Ishikawa (cell line): ENCODE measurements at regions not wholly inside any gene's neighbourhood (a gene's known extent, or its start where the extent isn't known, plus 50 kb on each side); places are given as distances from the start of the nearest gene placed in this dataset.

ENCODE experiments used
- CEBPB ChIP-seq: IDR thresholded peaks from 2 replicates; pipeline ENCODE4 v1.6.1; 2012
- EP300 ChIP-seq: IDR thresholded peaks from 2 replicates; pipeline ENCODE4 v1.6.1; 2012; ENCODE audit warnings: borderline replicate concordance
- MAX ChIP-seq: IDR thresholded peaks from 2 replicates; pipeline ENCODE4 v1.6.1; 2012
- REST ChIP-seq: IDR thresholded peaks from 2 replicates; pipeline ENCODE4 v1.6.1; 2012; ENCODE audit warnings: low read depth, mild to moderate bottlenecking
- YY1 ChIP-seq: IDR thresholded peaks from 2 replicates; pipeline ENCODE4 v1.6.1; 2012; ENCODE audit warnings: low read depth
- ZBTB7A ChIP-seq: IDR thresholded peaks from 2 replicates; pipeline ENCODE4 v1.6.1; 2012; ENCODE audit warnings: low read depth

GRCh38 chr9:16191191-16191590 lies 638.3 kb downstream of the CCDC171 start:
- TF ChIP-seq YY1 (no peak), REST (no peak), CEBPB (no peak), ZBTB7A (no peak), MAX (no peak), EP300 (no peak)
